GM21390 (cell line): ENCODE measurements at regions not wholly inside any gene's neighbourhood (a gene's known extent, or its start where the extent isn't known, plus 50 kb on each side); places are given as distances from the start of the nearest gene placed in this dataset.

Experiments used
- ATAC-seq: cut with Tn5 transposase; IDR thresholded peaks from one replicate; pipeline ENCODE4 v1.9.1; 2021; ENCODE audit not compliant: unreplicated experiment

DNA sequence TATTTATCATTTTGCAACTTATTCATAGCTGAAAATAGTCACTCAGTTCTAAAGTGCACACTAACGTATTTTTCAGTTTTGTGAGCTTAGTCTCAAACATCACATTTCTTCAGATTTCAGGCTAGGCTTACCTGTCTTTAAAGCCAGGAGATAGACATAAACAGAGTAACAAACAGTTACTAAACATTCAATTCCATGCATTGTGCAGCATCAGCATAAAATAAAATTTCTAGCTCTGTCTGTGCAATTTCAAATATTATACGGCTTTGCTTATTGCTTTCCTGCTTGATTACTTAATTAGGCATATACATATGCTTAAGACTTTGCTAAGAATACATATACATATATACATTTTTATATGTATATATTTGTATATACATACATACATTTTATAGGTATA is 637.0 kb downstream of the NR4A2 start:
- ATAC-seq = no peak

DNA sequence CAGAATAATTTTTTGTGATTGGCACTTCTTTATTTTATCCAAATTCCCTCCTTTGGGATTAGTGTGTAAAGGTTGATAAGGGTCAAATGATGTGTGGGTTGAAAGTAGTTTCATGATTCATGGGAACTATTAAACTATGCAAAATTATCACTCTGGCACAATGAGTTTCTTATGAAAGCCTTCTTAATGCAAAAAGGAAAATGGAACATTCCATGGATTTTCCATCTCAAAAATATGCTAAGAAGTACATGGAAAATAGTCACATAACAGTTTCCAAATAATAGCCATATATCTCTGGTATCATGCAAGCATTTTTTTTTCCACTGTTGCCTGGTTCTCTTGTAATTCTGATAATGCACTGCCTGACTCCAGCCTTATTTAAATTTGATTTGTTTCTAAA is 639.7 kb downstream of the NR4A2 start:
- ATAC-seq = no peak

DNA sequence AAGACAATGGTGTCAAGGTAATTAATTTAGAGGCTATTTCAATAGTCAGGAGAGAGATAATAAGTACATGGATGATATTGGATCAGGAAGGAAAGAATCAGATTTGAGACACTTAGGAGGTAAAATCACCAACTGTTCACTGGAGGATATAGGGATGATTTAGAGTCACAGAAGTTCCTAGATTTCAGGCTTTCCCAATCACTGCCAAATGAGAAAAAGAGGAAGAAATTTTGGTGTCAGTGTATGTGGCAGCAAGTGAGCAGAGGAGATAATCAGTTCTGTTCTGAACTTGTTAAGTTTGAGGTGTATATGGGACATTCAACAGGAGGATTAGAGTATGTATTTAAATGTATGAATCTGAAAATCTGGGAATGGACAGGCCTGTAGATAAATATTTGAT is 640.4 kb downstream of the NR4A2 start:
- no peak for ATAC-seq

DNA sequence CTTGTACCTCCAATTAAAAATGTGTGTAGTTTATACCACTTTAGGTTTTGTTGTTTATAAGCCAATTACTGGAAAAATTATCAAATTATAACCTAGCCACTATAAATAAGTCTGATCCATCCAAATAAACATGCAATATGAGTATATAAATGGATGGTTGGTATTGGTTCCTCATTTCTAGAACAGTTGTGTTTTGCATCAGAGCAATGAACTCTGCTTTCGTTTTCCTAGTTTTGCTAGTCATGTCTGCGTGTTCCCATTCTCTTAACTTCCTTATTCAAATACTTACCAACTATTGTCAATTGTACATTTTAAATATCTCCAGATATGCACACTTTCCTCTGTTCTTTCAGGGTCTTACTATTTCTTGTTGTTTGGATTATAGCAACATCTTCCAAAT is 641.7 kb downstream of the NR4A2 start:
- ATAC-seq = peak; percentile 93

DNA sequence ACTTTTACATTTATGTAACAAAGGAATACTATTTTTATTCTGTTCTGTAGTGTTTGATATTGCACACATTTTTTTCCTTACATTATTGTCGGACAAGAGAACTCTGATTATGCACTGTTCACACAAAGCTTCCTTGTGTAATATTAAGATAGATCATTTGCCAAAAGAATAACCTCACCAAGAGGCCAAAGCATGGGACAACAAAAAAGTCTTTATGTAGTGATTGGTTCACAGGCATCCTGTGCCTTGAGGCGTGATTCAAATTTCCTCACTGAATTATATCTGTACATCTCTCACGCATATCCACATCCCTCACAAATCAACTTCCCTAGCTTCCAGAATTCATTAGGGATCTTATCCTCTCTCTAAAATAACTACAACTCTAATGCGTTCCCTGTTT is 642.7 kb downstream of the NR4A2 start:
- no peak for ATAC-seq

DNA sequence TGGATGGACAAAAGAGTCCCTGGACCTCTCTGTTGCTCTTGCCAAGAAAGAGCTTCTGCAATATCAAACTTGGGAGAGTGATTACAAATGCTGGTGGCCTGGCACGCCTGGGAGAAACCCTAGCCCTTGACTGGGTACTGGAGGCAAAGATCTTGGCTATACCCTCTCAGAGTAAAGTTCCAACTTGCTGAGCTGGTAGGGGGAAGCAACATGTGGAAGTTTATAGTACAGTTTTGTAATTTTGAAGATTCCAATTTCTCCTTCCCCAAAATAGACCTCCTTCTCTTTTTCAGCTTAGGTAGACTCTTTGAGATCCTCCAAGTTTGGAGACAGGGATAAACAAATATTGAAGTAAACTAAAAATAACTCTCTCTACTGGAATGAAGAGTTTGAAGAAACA is 645.3 kb downstream of the NR4A2 start:
- ATAC-seq = no peak

DNA sequence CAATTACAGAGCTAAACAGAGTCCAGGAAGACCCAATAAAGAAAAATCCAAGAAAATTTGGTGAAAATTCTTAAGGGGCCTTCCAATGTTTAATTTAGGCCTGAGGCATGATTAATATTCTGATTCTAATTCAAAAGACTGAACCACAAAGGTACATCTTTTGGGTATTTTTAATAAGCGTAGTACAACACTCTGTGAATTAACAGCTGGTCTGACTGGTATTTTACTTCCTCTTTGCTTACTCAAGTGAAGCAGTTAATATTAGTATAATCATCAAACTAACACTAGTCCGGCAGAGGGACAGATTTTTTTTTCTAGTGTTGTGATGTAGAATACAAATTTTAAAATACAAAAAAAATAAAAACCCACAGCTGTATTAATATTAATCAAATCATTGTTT is 652.9 kb downstream of the NR4A2 start:
- ATAC-seq = no peak

DNA sequence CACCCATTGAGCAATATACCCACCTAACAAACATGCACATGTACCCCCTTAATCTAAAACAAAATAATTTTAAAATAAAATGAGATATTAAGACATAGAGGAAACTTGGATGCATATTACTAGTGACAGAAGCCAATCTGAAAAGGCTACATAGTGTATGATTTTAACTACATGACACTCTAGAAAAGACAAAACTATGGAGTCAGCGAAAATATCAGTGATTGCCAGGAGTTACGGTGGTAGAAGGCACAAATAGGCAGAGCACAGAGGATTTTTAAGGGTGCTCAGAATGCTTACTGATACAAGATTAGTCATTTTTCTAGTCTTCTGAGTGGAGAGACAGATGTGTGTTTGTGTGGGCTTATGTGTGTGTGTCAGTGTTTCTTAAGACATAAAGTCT is 656.6 kb downstream of the NR4A2 start:
- no peak for ATAC-seq

DNA sequence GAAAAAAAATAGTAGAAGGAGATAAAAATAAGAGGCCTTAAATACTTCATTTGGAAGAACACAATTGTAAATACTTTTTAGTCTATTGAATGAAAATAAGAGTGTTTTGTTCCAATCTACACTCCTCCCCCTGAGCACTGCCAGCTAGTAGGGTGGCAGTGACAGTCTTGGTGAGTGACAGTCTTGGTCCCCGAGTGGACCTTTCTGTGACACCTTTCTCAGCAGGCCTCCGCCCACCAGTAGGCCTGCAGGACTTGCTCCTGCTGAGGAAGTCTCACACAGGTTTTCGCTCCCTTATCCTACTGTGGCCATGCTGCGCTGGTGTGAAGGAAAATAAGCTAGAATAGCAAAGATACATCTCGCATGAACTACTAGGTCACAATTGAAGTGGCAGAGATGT is 666.8 kb downstream of the NR4A2 start:
- no peak for ATAC-seq

DNA sequence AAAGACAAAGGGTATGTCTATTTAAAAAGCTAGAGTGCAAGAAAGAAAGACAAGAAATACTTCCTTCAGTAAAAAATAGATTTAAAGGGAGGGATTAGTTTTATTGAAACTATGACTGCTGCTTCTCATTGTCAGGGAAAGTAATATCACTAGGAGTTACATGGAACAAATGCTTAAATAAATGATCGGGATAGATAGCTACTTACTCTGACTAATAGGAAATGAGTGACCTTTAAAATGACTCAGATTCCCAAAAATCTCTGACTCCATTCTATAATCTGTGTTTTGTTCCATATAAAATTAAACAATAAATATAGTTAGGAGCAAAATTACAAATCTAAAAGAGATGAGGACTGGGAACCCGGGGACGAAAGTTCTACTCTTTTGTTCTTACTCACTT is 669.3 kb downstream of the NR4A2 start:
- no peak for ATAC-seq

DNA sequence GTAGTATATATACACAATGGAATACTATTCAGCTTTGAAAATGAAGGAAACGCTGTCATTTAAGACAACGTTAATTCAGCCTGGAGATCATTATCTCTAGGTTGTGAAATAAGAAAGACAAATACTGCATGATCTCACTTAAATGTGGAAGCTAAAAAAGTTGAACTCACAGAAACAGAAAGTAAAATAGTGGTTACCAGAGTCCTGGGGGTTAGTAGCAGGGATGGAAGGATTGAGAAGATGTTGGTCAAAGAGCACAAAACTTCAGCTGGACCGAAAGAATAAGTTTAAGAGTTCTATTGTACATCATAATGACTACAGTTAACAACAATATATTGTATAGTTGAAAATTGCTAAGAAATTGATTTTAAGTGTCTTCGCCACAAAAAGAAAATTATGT is 670.3 kb downstream of the NR4A2 start:
- no peak for ATAC-seq

DNA sequence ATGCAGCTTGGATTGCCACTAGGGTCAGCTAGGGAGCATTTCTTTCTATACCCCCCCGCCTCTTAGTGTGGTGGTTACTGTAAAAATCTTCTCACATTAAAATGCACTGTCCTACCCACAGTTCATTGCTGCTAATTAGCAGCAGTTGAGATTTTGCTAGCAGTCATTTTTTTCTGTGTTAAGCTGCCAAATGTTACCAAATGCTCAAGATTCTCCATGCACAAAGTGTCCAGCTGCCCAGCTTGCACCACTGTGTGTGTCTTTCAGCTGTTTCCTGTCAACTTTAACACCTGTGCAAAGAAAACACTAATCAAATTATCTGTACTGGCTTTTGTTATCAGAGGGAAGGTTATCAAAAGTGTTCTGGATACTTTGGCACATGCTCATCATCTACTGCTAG is 679.3 kb downstream of the NR4A2 start:
- ATAC-seq = no peak

DNA sequence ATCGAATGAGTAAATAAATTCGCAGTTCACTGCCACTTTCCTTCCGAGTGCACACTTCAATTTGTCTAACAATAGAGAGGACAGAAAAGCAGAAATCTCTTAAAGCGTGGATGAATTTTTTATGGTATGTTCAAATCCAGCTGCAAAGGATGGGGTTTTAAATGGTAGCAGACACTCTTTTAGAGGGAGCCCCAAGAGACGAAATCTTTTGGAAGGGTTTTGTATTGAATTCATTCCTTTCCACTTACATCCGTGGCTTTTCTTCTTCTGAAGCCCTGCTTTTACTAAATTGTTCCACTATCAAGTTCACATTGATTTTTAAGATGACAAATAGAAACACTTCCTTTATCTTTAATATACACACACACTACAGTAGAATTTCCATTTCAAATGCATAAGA is 680.7 kb downstream of the NR4A2 start:
- ATAC-seq = no peak

DNA sequence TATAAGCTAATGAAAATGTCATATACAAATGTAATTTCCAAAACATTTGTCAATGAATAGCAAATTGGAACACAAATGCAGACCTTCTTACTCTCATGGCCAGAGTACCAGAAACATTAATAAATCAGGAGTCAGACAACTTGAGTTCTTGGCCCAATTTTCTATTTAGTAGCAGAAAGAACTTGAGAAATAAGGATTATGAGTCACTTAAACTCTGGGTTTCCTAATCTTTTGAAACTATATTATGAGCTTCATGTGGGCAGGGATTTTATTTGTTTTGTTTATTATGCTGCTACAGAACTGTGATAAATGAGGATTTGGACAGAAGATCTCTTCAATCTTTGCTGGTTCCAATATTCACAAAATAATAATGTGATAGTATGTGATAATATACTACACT is 686.7 kb downstream of the NR4A2 start:
- no peak for ATAC-seq

DNA sequence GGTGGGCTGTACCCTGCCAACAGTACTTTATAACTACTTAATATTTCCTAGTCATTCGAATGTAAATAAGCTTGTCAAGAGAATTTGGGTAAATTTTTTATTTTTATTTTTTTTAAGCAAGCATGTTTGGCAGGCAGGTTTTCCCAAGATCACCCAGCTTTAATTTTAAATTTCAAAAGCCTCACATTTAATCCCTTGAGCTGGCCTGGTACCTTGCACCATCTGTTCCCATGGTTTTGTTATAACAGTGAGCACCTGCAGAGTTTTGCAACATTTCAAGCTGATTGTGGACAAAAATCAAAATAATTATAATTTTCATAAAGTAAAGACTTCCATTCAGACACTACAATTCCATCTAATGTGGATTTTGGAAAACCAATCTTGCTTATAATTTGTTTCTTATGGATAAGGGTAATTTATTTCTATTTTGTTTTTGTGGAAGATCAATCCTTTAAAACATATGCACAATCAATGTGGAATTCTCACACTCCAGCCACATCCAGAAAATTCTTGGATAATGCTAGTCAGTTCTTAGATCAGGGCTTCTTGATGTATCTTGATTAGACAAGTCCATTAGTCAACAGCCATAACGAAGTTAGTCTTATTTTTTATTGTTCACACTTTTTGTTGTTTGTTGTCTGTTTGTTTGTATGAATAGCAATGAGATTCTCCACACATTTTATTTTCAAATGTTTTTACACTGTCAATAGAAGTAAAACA is 689.3 kb downstream of the NR4A2 start:
- no peak for ATAC-seq

DNA sequence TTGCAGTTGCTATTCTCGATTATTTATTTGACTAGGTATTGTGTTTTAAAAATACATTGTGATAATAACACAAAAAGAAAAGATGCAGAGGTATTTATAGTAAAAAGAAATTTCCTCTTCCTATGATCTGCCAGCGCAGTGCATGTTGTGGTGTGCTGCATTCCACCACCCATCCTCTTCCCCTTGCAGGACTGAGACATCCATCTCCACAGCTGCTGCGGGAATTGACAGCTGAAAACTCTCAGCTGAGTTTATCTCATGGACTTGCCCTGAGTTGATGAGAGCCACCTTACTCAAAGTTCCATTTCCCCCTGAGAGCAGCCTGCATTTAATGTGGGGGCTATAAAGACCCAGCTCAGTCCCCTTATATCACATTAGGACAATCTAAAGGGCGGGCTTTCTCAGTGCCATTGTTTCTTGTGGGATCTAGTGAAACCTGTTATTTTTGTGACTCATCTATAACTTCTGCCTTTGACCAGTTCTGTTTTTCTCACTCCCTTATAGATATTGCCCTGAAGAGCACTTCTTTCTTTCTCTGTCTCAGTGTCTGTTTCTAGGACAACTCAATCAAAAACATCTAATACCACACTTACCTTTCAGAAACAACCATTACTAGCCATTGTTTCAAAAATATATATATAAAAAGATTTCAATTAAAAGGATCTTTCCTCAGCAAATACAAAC is 698.5 kb downstream of the NR4A2 start:
- ATAC-seq = peak; percentile 54

DNA sequence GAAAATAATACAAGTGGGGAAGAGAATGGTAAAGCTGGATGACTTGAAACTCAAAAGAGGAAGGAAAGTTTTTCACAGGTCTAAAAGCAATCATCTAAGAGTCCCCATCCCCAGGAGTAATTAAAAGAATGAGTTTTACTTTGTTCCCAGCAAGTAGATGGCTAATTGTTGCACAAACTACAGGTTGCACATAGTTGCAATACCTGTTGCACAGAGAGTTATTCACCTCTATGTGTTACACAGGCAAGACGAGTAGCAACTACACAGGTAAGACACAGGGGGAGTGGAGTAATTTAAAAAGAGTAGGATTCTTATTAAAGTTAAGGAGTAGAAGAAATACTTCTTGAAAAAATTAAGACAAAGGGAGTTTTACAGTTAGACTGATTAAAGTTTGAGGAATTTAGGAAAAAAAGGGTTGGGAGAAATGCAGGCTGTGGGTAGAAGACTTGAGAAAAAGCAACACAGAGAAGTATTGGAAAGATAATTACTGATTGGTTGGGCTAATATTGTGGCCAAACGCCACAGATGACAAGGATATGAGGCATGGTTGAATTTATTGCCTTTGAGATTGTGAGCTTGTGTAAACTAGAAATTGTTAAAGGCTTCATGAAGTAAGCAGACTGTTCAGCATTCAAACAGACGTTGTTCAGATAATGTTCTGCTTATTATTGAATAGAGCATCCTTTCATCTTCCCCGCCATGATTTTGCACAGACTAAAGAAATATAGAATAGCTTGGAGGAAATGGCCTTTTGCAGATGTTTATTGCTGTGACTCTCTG is 699.3 kb downstream of the NR4A2 start:
- ATAC-seq = no peak

DNA sequence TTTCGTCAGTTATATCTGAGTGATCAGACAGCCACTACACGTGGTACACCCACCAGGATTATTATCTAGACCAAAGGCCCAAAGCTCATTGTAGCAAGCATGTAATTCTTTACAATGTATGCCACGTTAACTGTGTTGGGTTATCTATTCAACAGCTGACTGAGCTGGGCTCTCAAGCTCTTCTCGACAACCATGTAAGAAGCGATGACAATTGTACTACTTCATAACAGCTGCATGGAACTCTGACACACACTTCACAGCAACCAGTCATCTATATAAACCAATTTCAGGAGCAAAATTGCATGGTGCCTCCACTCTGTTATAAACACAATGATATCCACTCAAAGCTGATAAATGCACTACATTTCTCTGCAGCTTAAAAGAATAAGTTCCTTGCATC is 701.8 kb downstream of the NR4A2 start:
- ATAC-seq = no peak

DNA sequence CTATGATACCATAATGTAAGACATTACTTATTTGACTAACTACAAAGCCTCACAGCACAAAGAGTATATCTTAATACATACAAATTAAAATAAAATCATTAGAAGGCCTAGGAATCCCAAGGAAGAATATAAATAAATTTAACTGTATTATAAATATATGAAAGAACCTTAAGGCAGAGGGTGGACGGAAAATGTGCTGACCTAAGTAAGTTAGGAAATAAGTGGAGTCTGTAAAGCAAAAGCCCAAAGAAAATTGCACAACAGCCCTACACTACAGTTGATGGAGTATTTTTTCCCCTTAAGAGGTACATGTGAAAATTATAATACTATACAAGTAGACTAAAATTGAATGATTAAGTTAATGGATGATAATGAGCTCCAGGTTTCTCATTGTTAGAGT is 710.1 kb downstream of the NR4A2 start:
- no peak for ATAC-seq

DNA sequence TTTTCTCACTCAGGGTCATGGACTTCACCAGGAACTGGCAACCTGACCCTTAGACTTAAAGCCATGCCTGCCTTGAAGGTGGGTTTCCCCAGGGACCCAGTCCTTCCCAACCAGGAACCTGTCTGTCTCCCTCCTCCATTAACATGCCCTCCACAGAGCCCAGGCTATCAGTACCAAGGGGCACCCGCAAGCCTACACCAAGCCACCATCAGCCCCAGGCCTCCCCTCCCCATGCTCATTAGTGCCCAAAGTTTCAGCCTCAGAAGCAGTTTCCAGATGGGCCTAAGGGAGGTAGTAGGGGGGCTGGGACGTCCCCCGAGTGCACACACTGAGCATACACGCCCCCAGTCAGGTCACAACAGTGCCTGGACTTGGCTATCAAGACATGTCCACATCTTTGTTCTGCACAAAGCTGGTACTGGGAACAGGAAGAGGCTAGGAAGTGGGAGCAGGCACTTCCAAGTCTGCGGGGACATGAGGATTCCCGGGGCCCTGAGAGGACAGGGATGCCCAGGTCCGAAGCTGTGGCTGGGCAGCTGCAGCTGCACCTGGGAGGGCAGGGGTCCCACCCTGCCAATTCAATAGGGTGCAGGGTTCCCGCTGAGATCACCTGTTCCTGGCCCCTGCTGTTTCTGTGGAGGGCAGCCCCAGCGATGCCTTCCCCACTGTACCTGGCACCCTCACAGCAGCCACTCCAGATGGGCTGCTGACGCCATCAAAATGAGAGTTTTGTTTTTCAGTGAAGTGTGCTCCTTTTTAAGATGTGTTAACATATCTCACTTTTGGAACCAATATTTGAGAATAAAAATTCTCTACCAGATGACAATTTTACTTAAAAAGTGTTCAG is 731.4 kb downstream of the NR4A2 start:
- ATAC-seq = no peak

DNA sequence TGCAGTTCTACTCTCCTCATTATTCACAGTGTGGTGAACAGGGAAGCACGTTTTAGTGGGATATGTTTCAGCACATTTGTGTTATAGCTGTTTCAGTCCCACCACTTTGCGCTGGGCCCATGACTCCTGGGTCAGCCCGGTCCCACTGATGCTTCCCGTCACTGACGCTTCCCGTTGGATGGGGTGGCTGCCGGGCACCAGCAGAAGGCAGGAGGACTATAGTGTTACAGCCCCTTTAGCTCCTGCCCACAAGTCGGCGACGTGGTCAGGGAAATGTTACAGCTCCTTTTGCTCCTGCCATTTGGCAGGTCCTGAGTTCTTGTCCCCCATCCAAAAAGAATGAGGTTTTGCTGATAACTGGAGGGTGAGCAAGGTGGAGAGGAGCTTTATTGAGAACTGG is 732.2 kb downstream of the NR4A2 start:
- no peak for ATAC-seq
